ENCODE measurements at regions not wholly inside any gene's neighbourhood (a gene's known extent, or its start where the extent isn't known, plus 50 kb on each side); places are given as distances from the start of the nearest gene placed in this dataset.

- TF ChIP-seq CTCF (IDR thresholded peaks at IDR 0.05; ENCODE audit: insufficient read depth, low read depth, low read length) (no peak), EZH2 (IDR thresholded peaks at IDR 0.05; ENCODE audit: insufficient read depth, low read length) (no peak)
Measured at GRCh38 chr12:25896981-25897380, 61.5 kb upstream of the RASSF8 start.
